ENCODE measurements at regions not wholly inside any gene's neighbourhood (a gene's known extent, or its start where the extent isn't known, plus 50 kb on each side); places are given as distances from the start of the nearest gene placed in this dataset.

GRCh38 chr1:218904416-218904815 is 269.3 kb upstream of the LYPLAL1 start:
- no peaks in the 10 kb centered on the region for H3K4me1 Mint-ChIP-seq (ENCODE audit: low read depth)
- no peaks in the 10 kb centered on the region for H3K27me3 Mint-ChIP-seq (ENCODE audit: low read depth)
- no peaks in the 10 kb centered on the region for H3K9me3 Mint-ChIP-seq (ENCODE audit: low read depth)
- no peak for DNase-seq (ENCODE audit: low spot score)
- H3K36me3 Mint-ChIP-seq (ENCODE audit: low read depth), result no peaks in the 10 kb centered on the region
- no peak overlapping the region for H3K27ac Mint-ChIP-seq (ENCODE audit: unreplicated experiment)
- H3K4me3 Mint-ChIP-seq (ENCODE audit: unreplicated experiment), result no peak overlapping the region
- no peak for TF ChIP-seq CTCF (IDR thresholded peaks at IDR 0.05)

- DNase-seq (ENCODE audit: low spot score), result no peak
- Mint-ChIP-seq H3K4me1 (ENCODE audit: low read depth) (no peaks in the 10 kb centered on the region), H3K9me3 (ENCODE audit: low read depth) (peaks cover 2% of the 10 kb centered on the region), H3K27ac (ENCODE audit: unreplicated experiment) (no peak overlapping the region), H3K36me3 (ENCODE audit: low read depth) (no peaks in the 10 kb centered on the region), H3K4me3 (ENCODE audit: unreplicated experiment) (no peak overlapping the region), H3K27me3 (ENCODE audit: low read depth) (peaks cover 2% of the 10 kb centered on the region)
- no peak for TF ChIP-seq CTCF (IDR thresholded peaks at IDR 0.05)
These were observed 257.0 kb upstream of the LYPLAL1 start for GRCh38 chr1:218916720-218917119.

- H3K27ac Mint-ChIP-seq (ENCODE audit: unreplicated experiment), result no peak overlapping the region
- H3K9me3 Mint-ChIP-seq (ENCODE audit: low read depth), result peaks cover 2% of the 10 kb centered on the region
- no peak for DNase-seq (ENCODE audit: low spot score)
- no peak overlapping the region for H3K4me3 Mint-ChIP-seq (ENCODE audit: unreplicated experiment)
- H3K27me3 Mint-ChIP-seq (ENCODE audit: low read depth), result peaks cover 2% of the 10 kb centered on the region
- H3K36me3 Mint-ChIP-seq (ENCODE audit: low read depth), result no peaks in the 10 kb centered on the region
- no peak for TF ChIP-seq CTCF (IDR thresholded peaks at IDR 0.05)
- H3K4me1 Mint-ChIP-seq (ENCODE audit: low read depth), result no peaks in the 10 kb centered on the region
These were observed 256.0 kb upstream of the LYPLAL1 start for GRCh38 chr1:218917656-218918055.

- H3K27ac Mint-ChIP-seq (ENCODE audit: unreplicated experiment), result no peak overlapping the region
- H3K36me3 Mint-ChIP-seq (ENCODE audit: low read depth), result no peaks in the 10 kb centered on the region
- no peak for DNase-seq (ENCODE audit: low spot score)
These were observed 247.9 kb upstream of the LYPLAL1 start for GRCh38 chr1:218925777-218926176.

GRCh38 chr1:218926631-218927030 is 247.0 kb upstream of the LYPLAL1 start:
- Mint-ChIP-seq H3K27ac (ENCODE audit: unreplicated experiment) (no peak overlapping the region), H3K4me3 (ENCODE audit: unreplicated experiment) (no peak overlapping the region)

More at GRCh38 chr1:218925777-218926176, 247.9 kb upstream of the LYPLAL1 start:
- no peak for TF ChIP-seq CTCF (IDR thresholded peaks at IDR 0.05)
- Mint-ChIP-seq H3K4me3 (ENCODE audit: unreplicated experiment) (no peak overlapping the region), H3K4me1 (ENCODE audit: low read depth) (no peaks in the 10 kb centered on the region), H3K9me3 (ENCODE audit: low read depth) (no peaks in the 10 kb centered on the region), H3K27me3 (ENCODE audit: low read depth) (no peaks in the 10 kb centered on the region)

More at GRCh38 chr1:218926631-218927030, 247.0 kb upstream of the LYPLAL1 start:
- Mint-ChIP-seq H3K27me3 (ENCODE audit: low read depth) (no peaks in the 10 kb centered on the region), H3K9me3 (ENCODE audit: low read depth) (no peaks in the 10 kb centered on the region), H3K4me1 (ENCODE audit: low read depth) (no peaks in the 10 kb centered on the region), H3K36me3 (ENCODE audit: low read depth) (no peaks in the 10 kb centered on the region)
- DNase-seq (ENCODE audit: low spot score), result no peak
- no peak for TF ChIP-seq CTCF (IDR thresholded peaks at IDR 0.05)

Data from chondrocyte (in vitro differentiated cells).